Right lobe of liver (tissue), 6 donors: ENCODE measurements at regions not wholly inside any gene's neighbourhood (a gene's known extent, or its start where the extent isn't known, plus 50 kb on each side); places are given as distances from the start of the nearest gene placed in this dataset.

Source experiments
- ATAC-seq, 4 donors: fragments of 200-7000 bp; cut with Tn5 transposase; one replicate each; pipeline ENCODE4 v1.9.1; 2020; ENCODE audit warnings: mild to moderate bottlenecking in 4 of 4, moderate library complexity in 4 of 4
- DNase-seq, 3 donors: peaks; one replicate each; pipeline ENCODE4 v3.0.0-alpha.2; 2020
- H3K27ac ChIP-seq, 3 donors: fragments of 200-600 bp; one replicate each; pipeline ENCODE4 v1.8.0; 2022
- H3K27me3 ChIP-seq, 2 donors: fragments of 200-600 bp; one replicate each; pipeline ENCODE4 v1.8.0; 2022
- H3K36me3 ChIP-seq, 4 donors: fragments of 200-600 bp; sonication (generic) in 1 of 4; one replicate each; pipeline versions ENCODE4 v1.5.1 to v1.8.0; 2017 to 2022; ENCODE audit warnings: control low read depth in 1 of 4
- H3K4me1 ChIP-seq, 4 donors: fragments of 200-600 bp; sonication (generic) in 1 of 4; one replicate each; pipeline versions ENCODE4 v1.5.1 to v1.8.0; 2017 to 2022; ENCODE audit warnings: control low read depth in 1 of 4
- H3K4me3 ChIP-seq, 3 donors: fragments of 200-600 bp; one replicate each; pipeline ENCODE4 v1.8.0; 2022
- H3K9me3 ChIP-seq, 4 donors: fragments of 200-600 bp; sonication (generic) in 1 of 4; one replicate each; pipeline versions ENCODE4 v1.5.1 to v1.8.0; 2017 to 2022; ENCODE audit warnings: control low read depth in 1 of 4
- POLR2A ChIP-seq: fragments of 450-650 bp; IDR thresholded peaks from one replicate; pipeline ENCODE4 v1.6.1; 2017; ENCODE audit warnings: antibody characterized with exemption, mild to moderate bottlenecking
- WGBS: methylation state at CpG from one replicate; pipeline ENCODE4 v1.1.6; 2018; ENCODE audit warnings: low coverage, low lambda C conversion rate; ENCODE audit not compliant: insufficient coverage; ENCODE audit errors: missing lambda C conversion rate; 5-methylcytosine and 5-hydroxymethylcytosine counted together
- intact Hi-C, 2 donors: fragments of 100-400 bp; cut with DNase I; formaldehyde crosslinking; loops; one replicate each; pipeline versions ENCODE4 v1.11.2 to v1.14.1; 2022
- TF ChIP-seq, protein P1 (sequence below), 4 donors: fragments of 200-600 bp in 3 of 4; fragments of 450-650 bp in 1 of 4; IDR thresholded peaks; one replicate each; pipeline versions ENCODE4 v1.5.1 to v1.8.0; 2016 to 2022; ENCODE audit warnings: antibody characterized with exemption in 4 of 4, mild to moderate bottlenecking in 2 of 4
- donor health status: DM: no; HTN: yes; CAD: no.
- donor health status: DM: no; HTN: no; CAD: no.
- donor health status: DM: no; HTN: no; CAD: no.
- donor health status: DM: no; HTN: yes; CAD: no.
- donor health status: DM: no; HTN: yes; CAD: no.

DNA sequence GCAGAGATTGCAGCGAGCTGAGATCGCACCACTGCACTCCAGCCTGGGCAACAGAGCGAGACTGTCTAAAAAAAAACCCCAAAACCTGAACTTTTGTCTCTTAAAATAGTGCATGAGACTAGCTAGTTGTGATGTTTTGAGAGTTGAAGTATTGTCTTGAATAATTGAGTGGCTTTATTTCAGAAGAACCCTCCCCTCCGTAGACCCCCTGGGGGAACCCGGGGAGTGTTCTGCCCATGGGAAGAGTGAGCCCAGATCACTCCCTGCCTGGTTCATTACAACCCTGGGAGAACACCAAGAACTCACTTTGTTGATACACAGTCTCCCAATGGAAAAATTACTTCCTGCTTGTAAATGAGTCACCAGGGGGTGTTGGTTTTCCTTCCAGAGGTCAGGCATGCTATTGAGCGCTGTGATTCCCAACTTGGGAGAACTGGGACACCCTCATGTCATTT, 65.3 kb upstream of the SHISA3 start:
- Histone ChIP-seq H3K4me1 (no peaks in the 10 kb centered on the region), H3K27ac (no peak overlapping the region), H3K9me3 (no peaks in the 10 kb centered on the region), H3K27me3 (no peaks in the 10 kb centered on the region), H3K4me3 (no peak overlapping the region), H3K36me3 (no peaks in the 10 kb centered on the region)
- 68% methylated on average over 4 of the region's 6 CpGs for WGBS
- TF ChIP-seq, protein P1, sequence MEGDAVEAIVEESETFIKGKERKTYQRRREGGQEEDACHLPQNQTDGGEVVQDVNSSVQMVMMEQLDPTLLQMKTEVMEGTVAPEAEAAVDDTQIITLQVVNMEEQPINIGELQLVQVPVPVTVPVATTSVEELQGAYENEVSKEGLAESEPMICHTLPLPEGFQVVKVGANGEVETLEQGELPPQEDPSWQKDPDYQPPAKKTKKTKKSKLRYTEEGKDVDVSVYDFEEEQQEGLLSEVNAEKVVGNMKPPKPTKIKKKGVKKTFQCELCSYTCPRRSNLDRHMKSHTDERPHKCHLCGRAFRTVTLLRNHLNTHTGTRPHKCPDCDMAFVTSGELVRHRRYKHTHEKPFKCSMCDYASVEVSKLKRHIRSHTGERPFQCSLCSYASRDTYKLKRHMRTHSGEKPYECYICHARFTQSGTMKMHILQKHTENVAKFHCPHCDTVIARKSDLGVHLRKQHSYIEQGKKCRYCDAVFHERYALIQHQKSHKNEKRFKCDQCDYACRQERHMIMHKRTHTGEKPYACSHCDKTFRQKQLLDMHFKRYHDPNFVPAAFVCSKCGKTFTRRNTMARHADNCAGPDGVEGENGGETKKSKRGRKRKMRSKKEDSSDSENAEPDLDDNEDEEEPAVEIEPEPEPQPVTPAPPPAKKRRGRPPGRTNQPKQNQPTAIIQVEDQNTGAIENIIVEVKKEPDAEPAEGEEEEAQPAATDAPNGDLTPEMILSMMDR (IDR thresholded peaks at IDR 0.05), result no peak
- TF ChIP-seq POLR2A, result no peak
- DNase-seq (no peak), ATAC-seq (peak in 2 of 4 donors; percentile 52 to 55)
- intact Hi-C loops, result no loop called here

DNA sequence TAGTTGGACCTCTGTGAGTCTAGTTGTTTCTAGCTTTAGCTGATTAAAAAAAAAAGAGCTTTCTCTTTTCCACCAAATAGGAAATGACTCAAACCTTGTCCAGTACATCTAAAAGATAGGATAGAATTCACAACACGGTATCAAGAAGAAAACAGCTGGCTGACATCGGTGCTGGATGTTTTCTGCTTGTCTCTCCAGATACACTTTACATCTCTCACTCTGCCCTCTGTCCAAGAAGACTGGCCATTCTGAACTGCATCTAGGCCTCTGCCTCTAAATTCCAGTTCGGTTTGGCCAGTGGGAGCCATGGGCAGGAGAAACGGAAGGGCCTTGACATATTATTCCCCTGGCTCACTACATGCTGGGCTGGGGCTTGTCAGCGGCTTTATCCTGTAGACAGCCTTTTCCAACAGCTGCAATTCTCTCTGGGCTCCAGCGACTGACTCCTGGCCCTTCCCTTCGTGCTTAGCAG, 57.3 kb upstream of the SHISA3 start:
- DNase-seq (no peak), ATAC-seq (peak; percentile 58 to 87 (median 67))
- H3K4me1 ChIP-seq, result no peaks in the 10 kb centered on the region
- intact Hi-C loops, result no loop called here
- no peak overlapping the region for H3K4me3 ChIP-seq
- peak overlapping the region in 1 of 3 donors; percentile 26 for H3K27ac ChIP-seq
- TF ChIP-seq POLR2A, result no peak
- TF ChIP-seq, protein P1 (IDR thresholded peaks at IDR 0.05), result no peak
- H3K36me3 ChIP-seq, result no peaks in the 10 kb centered on the region
- no peaks in the 10 kb centered on the region for H3K27me3 ChIP-seq
- 28% methylated on average over 6 of the region's 7 CpGs for WGBS
- H3K9me3 ChIP-seq, result no peaks in the 10 kb centered on the region

DNA sequence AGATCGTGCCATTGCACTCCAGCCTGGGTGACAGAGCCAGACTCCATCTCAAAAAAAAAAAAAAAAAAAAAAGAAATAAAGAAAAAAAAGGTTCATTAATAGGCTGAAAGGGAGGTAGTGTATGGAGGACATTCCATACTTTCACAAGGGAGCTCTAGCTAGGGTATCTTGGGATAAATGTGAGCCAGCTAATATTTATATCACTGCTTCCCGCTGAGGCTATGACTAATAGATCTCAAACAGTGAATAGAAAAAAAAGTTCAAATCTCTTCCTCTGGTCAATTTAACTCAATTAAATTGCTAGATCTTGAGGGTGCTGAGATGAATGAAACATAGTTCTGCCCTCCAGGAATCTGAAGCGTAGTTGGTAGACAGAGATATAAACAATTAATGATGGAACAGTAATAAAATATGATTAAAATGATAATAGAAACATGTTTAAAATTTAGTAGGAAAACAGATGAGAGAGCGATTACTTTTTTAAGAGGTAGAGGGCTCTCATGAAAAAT, 55.7 kb upstream of the SHISA3 start:
- DNase-seq, result no peak
- H3K36me3 ChIP-seq, result no peaks in the 10 kb centered on the region
- H3K27me3 ChIP-seq, result no peaks in the 10 kb centered on the region
- intact Hi-C loops, result no loop called here
- H3K9me3 ChIP-seq, result no peaks in the 10 kb centered on the region
- H3K27ac ChIP-seq, result no peak overlapping the region
- 74% methylated on average over 4 of the region's 4 CpGs for WGBS
- no peaks in the 10 kb centered on the region for H3K4me1 ChIP-seq
- no peak overlapping the region for H3K4me3 ChIP-seq
- no peak for ATAC-seq
- TF ChIP-seq, protein P1 (IDR thresholded peaks at IDR 0.05), result no peak
- TF ChIP-seq POLR2A, result no peak

DNA sequence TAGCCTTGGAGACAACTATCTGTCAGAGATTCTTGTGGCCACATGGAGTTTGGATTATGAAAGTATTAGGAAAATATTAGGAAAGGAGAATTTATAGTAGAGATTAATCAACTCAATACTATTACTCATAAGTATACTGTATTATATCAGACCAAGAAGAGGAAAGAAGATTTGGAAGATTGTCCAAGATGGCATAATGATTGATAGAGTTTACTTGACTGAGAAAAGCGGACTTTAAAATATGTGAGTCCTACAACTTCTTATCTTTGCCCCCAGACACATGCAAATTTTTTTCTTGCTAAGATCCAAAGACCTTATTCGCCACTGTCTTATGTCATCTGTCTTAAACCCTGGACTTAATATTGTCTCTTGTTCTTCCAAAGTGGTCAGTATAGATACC, 54.8 kb upstream of the SHISA3 start:
- H3K27me3 ChIP-seq, result no peaks in the 10 kb centered on the region
- ATAC-seq (no peak), DNase-seq (no peak)
- H3K9me3 ChIP-seq, result no peaks in the 10 kb centered on the region
- H3K4me1 ChIP-seq, result no peaks in the 10 kb centered on the region
- no peak overlapping the region for H3K4me3 ChIP-seq
- no peak overlapping the region for H3K27ac ChIP-seq
- 70% methylated on average over 2 of the region's 2 CpGs for WGBS
- intact Hi-C loops, result no loop called here
- no peaks in the 10 kb centered on the region for H3K36me3 ChIP-seq
- no peak for TF ChIP-seq POLR2A
- TF ChIP-seq, protein P1 (IDR thresholded peaks at IDR 0.05), result no peak

DNA sequence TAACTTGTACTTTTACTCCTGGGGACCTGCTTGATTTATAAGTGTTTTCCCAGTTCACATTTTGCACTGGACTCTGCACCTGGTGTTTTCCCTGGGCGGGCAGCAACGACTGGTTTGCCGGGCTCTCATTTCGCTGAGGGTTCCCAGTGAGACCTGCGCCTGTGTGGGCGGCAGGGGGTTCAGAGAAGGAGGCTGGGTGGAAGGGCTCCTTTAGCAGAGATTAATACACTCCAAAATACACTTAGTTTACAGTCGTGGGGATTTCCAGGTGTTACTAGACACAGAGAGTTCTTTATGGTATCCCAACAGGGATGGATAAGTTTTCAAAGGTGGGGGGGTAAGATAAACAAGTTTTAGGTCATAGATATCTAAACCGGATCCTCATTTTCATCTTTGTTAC, 53.0 kb upstream of the SHISA3 start:
- no peak for ATAC-seq
- 23% methylated on average over 8 of the region's 8 CpGs for WGBS
- Histone ChIP-seq H3K9me3 (no peaks in the 10 kb centered on the region), H3K36me3 (no peaks in the 10 kb centered on the region), H3K4me3 (no peak overlapping the region), H3K27me3 (no peaks in the 10 kb centered on the region), H3K27ac (no peak overlapping the region), H3K4me1 (no peaks in the 10 kb centered on the region)
- intact Hi-C loops, result no loop called here
- DNase-seq, result no peak
- TF ChIP-seq POLR2A, result no peak
- TF ChIP-seq, protein P1 (IDR thresholded peaks at IDR 0.05), result no peak
